ENCODE measurements at regions not wholly inside any gene's neighbourhood (a gene's known extent, or its start where the extent isn't known, plus 50 kb on each side); places are given as distances from the start of the nearest gene placed in this dataset.

GRCh38 chr3:110711130-110711832, 360.3 kb upstream of the NECTIN3 start:
- DNase-seq = no peak

GRCh38 chr3:110711851-110712516, 359.6 kb upstream of the NECTIN3 start:
- DNase-seq = no peak

GRCh38 chr3:110727056-110727455, 344.6 kb upstream of the NECTIN3 start:
- DNase-seq = no peak

GRCh38 chr3:110731148-110731547, 340.5 kb upstream of the NECTIN3 start:
- DNase-seq = no peak

GRCh38 chr3:110732420-110732819, 339.2 kb upstream of the NECTIN3 start:
- DNase-seq = no peak

GRCh38 chr3:110733045-110733444, 338.6 kb upstream of the NECTIN3 start:
- DNase-seq = no peak

GRCh38 chr3:110734524-110734923, 337.1 kb upstream of the NECTIN3 start:
- DNase-seq = no peak

GRCh38 chr3:110736332-110736731, 335.3 kb upstream of the NECTIN3 start:
- no peak for DNase-seq

- no peak for DNase-seq
Measured at GRCh38 chr3:110738531-110738930, 333.1 kb upstream of the NECTIN3 start.

GRCh38 chr3:110741891-110742290, 329.7 kb upstream of the NECTIN3 start:
- no peak for DNase-seq

GRCh38 chr3:110743202-110743601, 328.4 kb upstream of the NECTIN3 start:
- DNase-seq = no peak

GRCh38 chr3:110743984-110744383, 327.6 kb upstream of the NECTIN3 start:
- no peak for DNase-seq

GRCh38 chr3:110744723-110745122, 326.9 kb upstream of the NECTIN3 start:
- DNase-seq = no peak

GRCh38 chr3:110749006-110749405, 322.6 kb upstream of the NECTIN3 start:
- DNase-seq = no peak

GRCh38 chr3:110750201-110750600, 321.4 kb upstream of the NECTIN3 start:
- DNase-seq = no peak

- DNase-seq = no peak
Measured at GRCh38 chr3:110752307-110752706, 319.3 kb upstream of the NECTIN3 start.

- no peak for DNase-seq
Measured at GRCh38 chr3:110753516-110753915, 318.1 kb upstream of the NECTIN3 start.

- no peak for DNase-seq
Measured at GRCh38 chr3:110754212-110754916, 317.3 kb upstream of the NECTIN3 start.

GRCh38 chr3:110755345-110755744, 316.3 kb upstream of the NECTIN3 start:
- DNase-seq = no peak

- no peak for DNase-seq
Measured at GRCh38 chr3:110756705-110757104, 314.9 kb upstream of the NECTIN3 start.

GRCh38 chr3:110758208-110758607, 313.4 kb upstream of the NECTIN3 start:
- DNase-seq = no peak

GRCh38 chr3:110767156-110767555, 304.5 kb upstream of the NECTIN3 start:
- DNase-seq = no peak

GRCh38 chr3:110767838-110768237, 303.8 kb upstream of the NECTIN3 start:
- DNase-seq = no peak

- DNase-seq = no peak
Measured at GRCh38 chr3:110773413-110773954, 298.1 kb upstream of the NECTIN3 start.
